K562 (cell line): ENCODE measurements at regions not wholly inside any gene's neighbourhood (a gene's known extent, or its start where the extent isn't known, plus 50 kb on each side); places are given as distances from the start of the nearest gene placed in this dataset.

Experiments used
- ATAC-seq: fragments of 200-7000 bp; cut with Tn5 transposase; 3 replicates; pipeline ENCODE4 v1.9.1; 2020; ENCODE audit warnings: moderate library complexity
- BruUV-seq: library from RNA; stranded (reverse); fragments of 400-500 nt; replicated peaks from 2 replicates; lab custom pipeline; 2021; lab: Mats Ljungman, UMichigan
- CTCF ChIA-PET: fragments of 300-600 bp; formaldehyde crosslinking; extraction: SDS; loops from one replicate; lab custom pipeline; 2021; ENCODE audit warnings: low intra/inter-chr PET ratio; lab: Yijun Ruan, JAX
- POLR2A ChIA-PET: fragments of 300-600, 350-650 bp; sonication (Branson Sonifier 250); formaldehyde crosslinking; extraction: SDS; loops from one replicate; lab custom pipeline; 2021; ENCODE audit warnings: antibody characterized with exemption, inconsistent platforms; lab: Yijun Ruan, JAX
- DNase-seq, 4 experiments: peaks; one replicate each; pipeline versions ENCODE4 v3.0.0 to v3.0.0-alpha.2; 2011 to 2018; ENCODE audit warnings: low spot score in 3 of 4, mixed read lengths in 3 of 4; ENCODE audit errors: extremely low read depth in 1 of 4
- FAIRE-seq: peaks from 2 replicates; lab custom pipeline; 2011; peaks lifted over from hg19 to GRCh38; lab: Jason Lieb, UNC
- H2AFZ ChIP-seq: 2 replicates; pipeline ENCODE4 v1.6.0; 2011; ENCODE audit warnings: low read depth, low read length, control low read depth, inconsistent platforms
- H3K27ac ChIP-seq: fragments of 200-600 bp; 3 replicates; pipeline ENCODE4 v1.8.0; 2011; ENCODE audit warnings: low read depth, mild to moderate bottlenecking, control low read depth, inconsistent platforms, low read length, moderate library complexity, mixed read lengths; ENCODE audit errors: extremely low read depth
- H3K27me3 ChIP-seq, 2 experiments: fragments of 300-600 bp in 1 of 2; 2 replicates in 1 of 2; 3 replicates in 1 of 2; pipeline versions ENCODE4 v1.6.0 to v1.8.0; 2011; ENCODE audit warnings: inconsistent platforms in 2 of 2, low read length in 2 of 2, mild to moderate bottlenecking in 1 of 2, mixed read lengths in 1 of 2, moderate library complexity in 1 of 2; ENCODE audit not compliant: control insufficient read depth in 2 of 2, insufficient read depth in 2 of 2
- H3K36me3 ChIP-seq: fragments of 300-600 bp; 3 replicates; pipeline ENCODE4 v1.8.0; 2011; ENCODE audit warnings: mild to moderate bottlenecking, low read length, inconsistent platforms; ENCODE audit not compliant: control insufficient read depth, insufficient read depth
- H3K4me1 ChIP-seq, 2 experiments: fragments of 200-600 bp in 1 of 2; replicated peaks in 1 of 2; 2 replicates in 1 of 2; 3 replicates in 1 of 2; pipeline versions ENCODE4 v1.5.1 to v1.8.0; 2011; ENCODE audit warnings: inconsistent platforms in 2 of 2, low read length in 2 of 2, mild to moderate bottlenecking in 1 of 2, mixed read lengths in 1 of 2, moderate library complexity in 1 of 2; ENCODE audit not compliant: control insufficient read depth in 2 of 2, insufficient read depth in 2 of 2
- H3K4me2 ChIP-seq: 2 replicates; pipeline ENCODE4 v1.6.1; 2011; ENCODE audit warnings: low read length, control low read depth, inconsistent platforms, mixed read lengths; ENCODE audit not compliant: insufficient read depth
- H3K4me3 ChIP-seq: fragments of 200-600 bp; sonication (generic), shearing (Covaris generic); 2 replicates; pipeline ENCODE4 v1.5.1; 2016; ENCODE audit warnings: control low read depth, inconsistent platforms
- H3K79me2 ChIP-seq: fragments of 200-600 bp; 3 replicates; pipeline ENCODE4 v1.8.0; 2011; ENCODE audit warnings: low read length, inconsistent platforms; ENCODE audit not compliant: control insufficient read depth, insufficient read depth
- H3K9ac ChIP-seq, 2 experiments: 2 replicates each; pipeline versions ENCODE4 v1.6.0 to v1.6.1; 2011; ENCODE audit warnings: low read depth in 2 of 2, low read length in 2 of 2, control low read depth in 1 of 2, inconsistent platforms in 1 of 2, mild to moderate bottlenecking in 1 of 2, mixed read lengths in 1 of 2; ENCODE audit not compliant: insufficient read depth in 1 of 2
- H3K9me1 ChIP-seq: one replicate; pipeline ENCODE4 v1.6.0; 2011; ENCODE audit warnings: inconsistent platforms, mild to moderate bottlenecking, low read length, moderate library complexity; ENCODE audit not compliant: control insufficient read depth, insufficient read depth
- H3K9me3 ChIP-seq: replicated peaks from 2 replicates; pipeline ENCODE4 v1.5.1; 2011; ENCODE audit warnings: low read depth, low read length, inconsistent platforms; ENCODE audit not compliant: control insufficient read depth, insufficient read depth
- H4K20me1 ChIP-seq: replicated peaks from 2 replicates; pipeline ENCODE4 v1.6.1; 2011; ENCODE audit warnings: low read length, inconsistent platforms, mixed read lengths; ENCODE audit not compliant: control insufficient read depth, insufficient read depth
- CBFA2T2 ChIP-seq: fragments of 450-650 bp; conservative IDR thresholded peaks from 2 replicates; pipeline ENCODE4 v1.6.1; 2017; ENCODE audit warnings: mild to moderate bottlenecking
- CREBBP ChIP-seq: IDR thresholded peaks from one replicate; pipeline ENCODE4 v1.6.1; 2012; ENCODE audit warnings: low read depth, mild to moderate bottlenecking, control low read depth, inconsistent platforms, low read length
- ERF ChIP-seq: fragments of 450-650 bp; formaldehyde crosslinking; IDR thresholded peaks from 2 replicates; pipeline ENCODE4 v1.4.0; 2020; ENCODE audit warnings: mild to moderate bottlenecking, mixed read lengths
- ETV5 ChIP-seq: sonication (generic); formaldehyde crosslinking; IDR thresholded peaks from 2 replicates; pipeline ENCODE4 v1.4.0; 2020; ENCODE audit warnings: low read depth, mild to moderate bottlenecking, missing genetic modification reagents
- MTA1 ChIP-seq: fragments of 450-650 bp; IDR thresholded peaks from 2 replicates; pipeline ENCODE4 v1.6.1; 2017; ENCODE audit warnings: borderline replicate concordance
- PML ChIP-seq: IDR thresholded peaks from 2 replicates; pipeline ENCODE4 v1.6.1; 2012; ENCODE audit warnings: low read length, inconsistent platforms
- RUNX1 ChIP-seq: sonication (generic); IDR thresholded peaks from 2 replicates; pipeline ENCODE4 v1.6.1; 2016; ENCODE audit warnings: antibody characterized with exemption, low read depth
- TBP ChIP-seq: optimal IDR thresholded peaks from 2 replicates; pipeline ENCODE3; 2011; ENCODE audit warnings: low read depth, low read length, improper control_type of control experiment
- U2AF2 ChIP-seq: fragments of 200-400 bp; formaldehyde crosslinking; optimal IDR thresholded peaks from 2 replicates; pipeline ENCODE3; 2017; ENCODE audit warnings: low read depth, mild to moderate bottlenecking, low read length
- YBX1 ChIP-seq: fragments of 450-650 bp; IDR thresholded peaks from 2 replicates; pipeline ENCODE4 v1.7.1; 2016; ENCODE audit warnings: mild to moderate bottlenecking
- ZBTB5 ChIP-seq: fragments of 450-650 bp; IDR thresholded peaks from 2 replicates; pipeline ENCODE4 v1.6.1; 2017; ENCODE audit warnings: antibody characterized with exemption
- ZNF384 ChIP-seq: IDR thresholded peaks from 2 replicates; pipeline ENCODE4 v1.6.1; 2012; ENCODE audit warnings: low read depth, low read length, improper control_type of control experiment
- ZNF609 ChIP-seq: sonication (generic); formaldehyde crosslinking; IDR thresholded peaks from 2 replicates; pipeline ENCODE4 v1.8.1; 2023; ENCODE audit warnings: missing genetic modification reagents, mild to moderate bottlenecking, borderline replicate concordance
- ZNF740 ChIP-seq, 3 experiments: fragments of 200-800 bp in 1 of 3; sonication (Bioruptor generic) in 1 of 3; sonication (generic) in 1 of 3; formaldehyde crosslinking in 1 of 3; IDR thresholded peaks; 2 replicates each; pipeline versions ENCODE4 v1.6.1 to v1.8.0; 2016 to 2022; ENCODE audit warnings: mild to moderate bottlenecking in 2 of 3, missing compliant biosample characterization in 2 of 3, missing genetic modification characterization in 2 of 3, missing genetic modification reagents in 1 of 3
- ZNF780A ChIP-seq: fragments of 250-450 bp; sonication (Bioruptor Pico); IDR thresholded peaks from 2 replicates; pipeline ENCODE4 v1.5.0; 2021; ENCODE audit warnings: mild to moderate bottlenecking
- WGBS: fragments of 100-300 bp; shearing (Covaris generic); methylation state at CpG from one replicate; pipeline ENCODE4 v1.1.6; 2016; ENCODE audit warnings: low coverage, mixed read lengths; ENCODE audit not compliant: insufficient coverage; ENCODE audit errors: missing lambda C conversion rate; 5-methylcytosine and 5-hydroxymethylcytosine counted together
- in situ Hi-C: fragments of 300-500 bp; cut with MboI; formaldehyde crosslinking; loops from 4 replicates; pipeline ENCODE4 v1.15.0; 2018; ENCODE audit warnings: inconsistent platforms, mixed read lengths
- intact Hi-C: fragments of 100-400 bp; cut with micrococcal nuclease; formaldehyde crosslinking; loops from 2 replicates; pipeline ENCODE4 v1.14.2; 2022

GRCh38 chr5:165871291-165871690, 2365.9 kb downstream of the MAT2B start:
- intact Hi-C loops, result no loop called here
- DNase-seq (no peak), ATAC-seq (no peak), FAIRE-seq (no peak)
- Histone ChIP-seq H3K27ac (no peak overlapping the region), H3K27me3 (no peaks in the 10 kb centered on the region), H3K4me2 (no peak overlapping the region), H2AFZ (no peak overlapping the region), H3K4me1 (no peaks in the 10 kb centered on the region), H3K36me3 (no peaks in the 10 kb centered on the region), H3K4me3 (no peak overlapping the region), H3K9me1 (no peaks in the 10 kb centered on the region), H3K9me3 (no peaks in the 10 kb centered on the region; the same call in 1 of the 2 replicates), H3K9ac (no peak overlapping the region), H3K79me2 (no peaks in the 10 kb centered on the region), H4K20me1 (no peaks in the 10 kb centered on the region)
- WGBS, result 2% methylated on average over 2 of the region's 2 CpGs
- ChIA-PET POLR2A (no interaction called here), CTCF (no interaction called here)
- no TSS peak for BruUV-seq
- in situ Hi-C loops, result no loop called here
- TF ChIP-seq MTA1, result no peak
- no peak for TF ChIP-seq ETV5 (CRISPR knock-in tag)
- no peak for TF ChIP-seq ZNF384
- TF ChIP-seq TBP, result no peak
- TF ChIP-seq ZNF780A (CRISPR knock-in tag), result no peak
- TF ChIP-seq ZBTB5, result no peak
- TF ChIP-seq ZNF740 (CRISPR knock-in tag; IDR thresholded peaks at IDR 0.05), result no peak
- TF ChIP-seq ZNF740 (tag; IDR thresholded peaks at IDR 0.05), result no peak
- TF ChIP-seq RUNX1, result no peak
- TF ChIP-seq PML, result no peak
- no peak for TF ChIP-seq CREBBP
- no peak for TF ChIP-seq ERF (CRISPR knock-in tag)
- no peak for TF ChIP-seq YBX1
- no peak for TF ChIP-seq U2AF2
- TF ChIP-seq ZNF609, result no peak
- TF ChIP-seq CBFA2T2, result no peak
